ENCODE measurements at regions not wholly inside any gene's neighbourhood (a gene's known extent, or its start where the extent isn't known, plus 50 kb on each side); places are given as distances from the start of the nearest gene placed in this dataset.

- H3K27me3 ChIP-seq (replicated peaks in 1 of 2; ENCODE audit: control insufficient read depth in 2 of 2, extremely low read depth in 1 of 2, insufficient read depth in 2 of 2, low read length in 1 of 2) = peaks cover 0 to 16% of the 10 kb centered on the region in 2 experiments
- no peak overlapping the region for H3K27ac ChIP-seq (ENCODE audit: low read length)
- ATAC-seq (replicated peaks in 1 of 4) = no peak
- H3K36me3 Mint-ChIP-seq = no peaks in the 10 kb centered on the region
- peaks cover 0 to 8% (median 4%) of the 10 kb centered on the region in 3 donors for H3K4me1 Mint-ChIP-seq
- 50% methylated on average over 1 of the region's 1 CpG for WGBS (ENCODE audit: insufficient coverage)
- H3K36me3 ChIP-seq (ENCODE audit: control insufficient read depth in 2 of 2, extremely low read depth in 1 of 2, insufficient read depth in 1 of 2, low read length in 1 of 2) = no peaks in the 10 kb centered on the region
- no peak overlapping the region for H3K27ac Mint-ChIP-seq
- H3K9me3 ChIP-seq = no peaks in the 10 kb centered on the region
- H3K4me3 ChIP-seq (ENCODE audit: control insufficient read depth in 1 of 2, extremely low read depth in 1 of 2, low read length in 1 of 2) = no peak overlapping the region
- ChIA-PET POLR2A (no interaction called here), CTCF (no interaction called here)
- H3K27me3 Mint-ChIP-seq = peaks cover 3 to 13% of the 10 kb centered on the region in 2 donors
- peaks cover 6 to 13% (median 11%) of the 10 kb centered on the region in 3 donors for H3K9me3 Mint-ChIP-seq
- DNase-seq = no peak
- H3K4me1 ChIP-seq (ENCODE audit: control insufficient read depth in 1 of 2, extremely low read depth in 1 of 2, insufficient read depth in 2 of 2, low read length in 2 of 2) = no peaks in the 10 kb centered on the region
- no peak overlapping the region for H3K4me3 Mint-ChIP-seq
Observed at GRCh38 chr17:73733517-73733916, 89.3 kb upstream of the SDK2 start.

GRCh38 chr17:73735245-73735644 is 91.0 kb upstream of the SDK2 start:
- Mint-ChIP-seq H3K4me3 (no peak overlapping the region), H3K9me3 (peaks cover 6 to 13% (median 11%) of the 10 kb centered on the region in 3 donors), H3K4me1 (peaks cover 3 to 5% (median 5%) of the 10 kb centered on the region in 3 donors), H3K27me3 (peaks cover 3 to 13% of the 10 kb centered on the region in 2 donors), H3K27ac (no peak overlapping the region), H3K36me3 (no peaks in the 10 kb centered on the region)
- H3K36me3 ChIP-seq (ENCODE audit: control insufficient read depth in 2 of 2, extremely low read depth in 1 of 2, insufficient read depth in 1 of 2, low read length in 1 of 2) = no peaks in the 10 kb centered on the region
- 82% methylated on average over 4 of the region's 6 CpGs for WGBS (ENCODE audit: insufficient coverage)
- H3K4me3 ChIP-seq (ENCODE audit: control insufficient read depth in 1 of 2, extremely low read depth in 1 of 2, low read length in 1 of 2) = no peak overlapping the region
- H3K9me3 ChIP-seq = no peaks in the 10 kb centered on the region
- ATAC-seq (replicated peaks in 1 of 4) (no peak), DNase-seq (no peak)
- ChIA-PET CTCF (interaction anchor here in 1 of 2 donors (0.7 kb wide), 1 partner anchor 11 kb away, joined by 4 read pairs; no protein-coding TSS in a partner anchor), POLR2A (no interaction called here)
- no peak overlapping the region for H3K27ac ChIP-seq (ENCODE audit: low read length)
- H3K4me1 ChIP-seq (ENCODE audit: control insufficient read depth in 1 of 2, extremely low read depth in 1 of 2, insufficient read depth in 2 of 2, low read length in 2 of 2) = peaks cover 0 to under 1% of the 10 kb centered on the region in 2 experiments
- H3K27me3 ChIP-seq (replicated peaks in 1 of 2; ENCODE audit: control insufficient read depth in 2 of 2, extremely low read depth in 1 of 2, insufficient read depth in 2 of 2, low read length in 1 of 2) = peaks cover 0 to 16% of the 10 kb centered on the region in 2 experiments

- peaks cover 0 to 3% of the 10 kb centered on the region in 2 experiments for H3K4me1 ChIP-seq (ENCODE audit: control insufficient read depth in 1 of 2, extremely low read depth in 1 of 2, insufficient read depth in 2 of 2, low read length in 2 of 2)
- no peak overlapping the region for H3K4me3 ChIP-seq (ENCODE audit: control insufficient read depth in 1 of 2, extremely low read depth in 1 of 2, low read length in 1 of 2)
- H3K36me3 ChIP-seq (ENCODE audit: control insufficient read depth in 2 of 2, extremely low read depth in 1 of 2, insufficient read depth in 1 of 2, low read length in 1 of 2) = no peaks in the 10 kb centered on the region
- no peaks in the 10 kb centered on the region for H3K36me3 Mint-ChIP-seq
- CTCF ChIA-PET = no interaction called here
- peak overlapping the region in 1 of 2 donors; percentile 36 for H3K27ac Mint-ChIP-seq
- no peak for DNase-seq
- H3K27me3 ChIP-seq (replicated peaks in 1 of 2; ENCODE audit: control insufficient read depth in 2 of 2, extremely low read depth in 1 of 2, insufficient read depth in 2 of 2, low read length in 1 of 2) = peaks cover 0 to 30% of the 10 kb centered on the region in 2 experiments
- POLR2A ChIA-PET = no interaction called here
- no peaks in the 10 kb centered on the region for H3K9me3 ChIP-seq
- peaks cover 3 to 8% of the 10 kb centered on the region in 2 donors for H3K27me3 Mint-ChIP-seq
- H3K9me3 Mint-ChIP-seq = no peaks in the 10 kb centered on the region
- H3K4me1 Mint-ChIP-seq = peaks cover 8 to 15% (median 13%) of the 10 kb centered on the region in 3 donors
- no peak overlapping the region for H3K4me3 Mint-ChIP-seq
- no peak overlapping the region for H3K27ac ChIP-seq (ENCODE audit: low read length)
- 86% methylated on average over 12 of the region's 16 CpGs for WGBS (ENCODE audit: insufficient coverage)
- ATAC-seq (replicated peaks in 1 of 4) = no peak
Observed at GRCh38 chr17:73738751-73739575, 94.7 kb upstream of the SDK2 start.

GRCh38 chr17:73740370-73740769 is 96.1 kb upstream of the SDK2 start:
- H3K9me3 Mint-ChIP-seq = no peaks in the 10 kb centered on the region

GRCh38 chr17:73742948-73743381 is 98.7 kb upstream of the SDK2 start:
- H3K27me3 ChIP-seq (replicated peaks in 1 of 2; ENCODE audit: control insufficient read depth in 2 of 2, extremely low read depth in 1 of 2, insufficient read depth in 2 of 2, low read length in 1 of 2) = peaks cover 0 to 41% of the 10 kb centered on the region in 2 experiments
- Mint-ChIP-seq H3K9me3 (no peaks in the 10 kb centered on the region), H3K36me3 (no peaks in the 10 kb centered on the region), H3K4me1 (peaks cover 8 to 18% (median 15%) of the 10 kb centered on the region in 3 donors), H3K27ac (no peak overlapping the region), H3K4me3 (no peak overlapping the region), H3K27me3 (peaks cover 0 to 6% of the 10 kb centered on the region in 2 donors)
- WGBS (ENCODE audit: insufficient coverage) = 58% methylated on average over 9 of the region's 17 CpGs
- no peak for DNase-seq
- no peak for ATAC-seq (replicated peaks in 1 of 4)
- H3K4me3 ChIP-seq (ENCODE audit: control insufficient read depth in 1 of 2, extremely low read depth in 1 of 2, low read length in 1 of 2) = no peak overlapping the region
- H3K4me1 ChIP-seq (ENCODE audit: control insufficient read depth in 1 of 2, extremely low read depth in 1 of 2, insufficient read depth in 2 of 2, low read length in 2 of 2) = peaks cover 0 to 3% of the 10 kb centered on the region in 2 experiments
- H3K9me3 ChIP-seq = no peaks in the 10 kb centered on the region
- ChIA-PET CTCF (no interaction called here), POLR2A (interaction anchor here in 1 of 2 donors (0.7 kb wide), 1 partner anchor 557 kb away, joined by 3 read pairs; no protein-coding TSS in a partner anchor)
- H3K36me3 ChIP-seq (ENCODE audit: control insufficient read depth in 2 of 2, extremely low read depth in 1 of 2, insufficient read depth in 1 of 2, low read length in 1 of 2) = no peaks in the 10 kb centered on the region
- H3K27ac ChIP-seq (ENCODE audit: low read length) = no peak overlapping the region

More at GRCh38 chr17:73740370-73740769, 96.1 kb upstream of the SDK2 start:
- no peak overlapping the region for H3K4me3 Mint-ChIP-seq
- peak overlapping the region in 1 of 2 donors; percentile 9 for H3K27ac Mint-ChIP-seq
- H3K36me3 Mint-ChIP-seq = no peaks in the 10 kb centered on the region
- ChIA-PET POLR2A (no interaction called here), CTCF (no interaction called here)
- peaks cover 8 to 15% (median 13%) of the 10 kb centered on the region in 3 donors for H3K4me1 Mint-ChIP-seq
- WGBS (ENCODE audit: insufficient coverage) = 20% methylated on average over 2 of the region's 8 CpGs
- H3K27me3 ChIP-seq (replicated peaks in 1 of 2; ENCODE audit: control insufficient read depth in 2 of 2, extremely low read depth in 1 of 2, insufficient read depth in 2 of 2, low read length in 1 of 2) = peaks cover 0 to 33% of the 10 kb centered on the region in 2 experiments
- no peaks in the 10 kb centered on the region for H3K9me3 ChIP-seq
- peaks cover 0 to 3% of the 10 kb centered on the region in 2 experiments for H3K4me1 ChIP-seq (ENCODE audit: control insufficient read depth in 1 of 2, extremely low read depth in 1 of 2, insufficient read depth in 2 of 2, low read length in 2 of 2)
- H3K4me3 ChIP-seq (ENCODE audit: control insufficient read depth in 1 of 2, extremely low read depth in 1 of 2, low read length in 1 of 2) = no peak overlapping the region
- H3K36me3 ChIP-seq (ENCODE audit: control insufficient read depth in 2 of 2, extremely low read depth in 1 of 2, insufficient read depth in 1 of 2, low read length in 1 of 2) = no peaks in the 10 kb centered on the region
- DNase-seq (no peak), ATAC-seq (replicated peaks in 1 of 4) (peak in 1 of 4 experiments; percentile 48)
- H3K27ac ChIP-seq (ENCODE audit: low read length) = no peak overlapping the region
- peaks cover 0 to 3% of the 10 kb centered on the region in 2 donors for H3K27me3 Mint-ChIP-seq

- H3K27ac Mint-ChIP-seq = no peak overlapping the region
- 74% methylated on average over 6 of the region's 8 CpGs for WGBS (ENCODE audit: insufficient coverage)
- H3K4me1 Mint-ChIP-seq = peaks cover 8 to 20% (median 15%) of the 10 kb centered on the region in 3 donors
- Histone ChIP-seq H3K4me3 (ENCODE audit: control insufficient read depth in 1 of 2, extremely low read depth in 1 of 2, low read length in 1 of 2) (no peak overlapping the region), H3K27me3 (replicated peaks in 1 of 2; ENCODE audit: control insufficient read depth in 2 of 2, extremely low read depth in 1 of 2, insufficient read depth in 2 of 2, low read length in 1 of 2) (peaks cover 0 to 41% of the 10 kb centered on the region in 2 experiments), H3K36me3 (ENCODE audit: control insufficient read depth in 2 of 2, extremely low read depth in 1 of 2, insufficient read depth in 1 of 2, low read length in 1 of 2) (no peaks in the 10 kb centered on the region), H3K4me1 (ENCODE audit: control insufficient read depth in 1 of 2, extremely low read depth in 1 of 2, insufficient read depth in 2 of 2, low read length in 2 of 2) (peaks cover 0 to 3% of the 10 kb centered on the region in 2 experiments), H3K27ac (ENCODE audit: low read length) (no peak overlapping the region), H3K9me3 (no peaks in the 10 kb centered on the region)
- no peaks in the 10 kb centered on the region for H3K9me3 Mint-ChIP-seq
- ATAC-seq (replicated peaks in 1 of 4) (no peak), DNase-seq (no peak)
- CTCF ChIA-PET = no interaction called here
- H3K4me3 Mint-ChIP-seq = no peak overlapping the region
- peaks cover 0 to 6% of the 10 kb centered on the region in 2 donors for H3K27me3 Mint-ChIP-seq
- no peaks in the 10 kb centered on the region for H3K36me3 Mint-ChIP-seq
- POLR2A ChIA-PET = no interaction called here
Observed at GRCh38 chr17:73743518-73744201, 99.4 kb upstream of the SDK2 start.
